Caco-2 (cell line): ENCODE measurements at regions not wholly inside any gene's neighbourhood (a gene's known extent, or its start where the extent isn't known, plus 50 kb on each side); places are given as distances from the start of the nearest gene placed in this dataset.
"Not testable (repeated sequence)": the region's sequence is repeated elsewhere in the genome, so short reads cannot be mapped to it uniquely, and the experiment has no call there.

Source experiments
- BruUV-seq: library from RNA; stranded (reverse); fragments of 400-500 nt; replicated peaks from 2 replicates; lab custom pipeline; 2021; lab: Mats Ljungman, UMichigan
- CTCF ChIA-PET: fragments of 300-600 bp; sonication (Branson Sonifier 250); formaldehyde crosslinking; loops from one replicate; lab custom pipeline; 2022; ENCODE audit warnings: antibody characterized with exemption; lab: Charles Lee
- POLR2A ChIA-PET: fragments of 300-600 bp; sonication (Branson Sonifier 250); formaldehyde crosslinking; loops from one replicate; lab custom pipeline; 2022; ENCODE audit warnings: antibody characterized with exemption; lab: Charles Lee
- DNase-seq, 2 experiments: peaks; one replicate each; pipeline versions ENCODE4 v3.0.0 to v3.0.0-alpha.2; 2020 to 2022
- H3K27me3 ChIP-seq: replicated peaks from 2 replicates; pipeline ENCODE4 v1.6.0; 2011; ENCODE audit warnings: low read length; ENCODE audit not compliant: control insufficient read depth, insufficient read depth
- H3K36me3 ChIP-seq: 2 replicates; pipeline ENCODE4 v1.5.1; 2011; ENCODE audit warnings: low read length; ENCODE audit not compliant: control insufficient read depth, insufficient read depth
- H3K4me1 ChIP-seq: fragments of 250-450 bp; sonication (Bioruptor Pico); 2 replicates; pipeline ENCODE4 v1.5.1; 2020; ENCODE audit warnings: mild to moderate bottlenecking
- H3K4me3 ChIP-seq: 2 replicates; pipeline ENCODE4 v1.5.1; 2011; ENCODE audit warnings: low read depth, mild to moderate bottlenecking, control low read depth, low read length
- H3K9me3 ChIP-seq: fragments of 250-450 bp; sonication (Bioruptor Pico); 2 replicates; pipeline ENCODE4 v1.5.1; 2020; ENCODE audit warnings: mild to moderate bottlenecking, moderate library complexity
- H3K27ac Mint-ChIP-seq: one replicate; pipeline ENCODE4 v1.8.0; 2022; ENCODE audit warnings: mixed read lengths; ENCODE audit not compliant: unreplicated experiment
- H3K27me3 Mint-ChIP-seq: one replicate; pipeline ENCODE4 v1.8.0; 2022; ENCODE audit warnings: mixed read lengths; ENCODE audit not compliant: insufficient read depth, unreplicated experiment
- H3K36me3 Mint-ChIP-seq: one replicate; pipeline ENCODE4 v1.8.0; 2022; ENCODE audit warnings: mild to moderate bottlenecking, mixed read lengths; ENCODE audit not compliant: insufficient read depth, unreplicated experiment
- H3K4me1 Mint-ChIP-seq: one replicate; pipeline ENCODE4 v1.8.0; 2022; ENCODE audit warnings: low read depth, mixed read lengths; ENCODE audit not compliant: unreplicated experiment
- H3K4me3 Mint-ChIP-seq: one replicate; pipeline ENCODE4 v1.8.0; 2022; ENCODE audit warnings: mild to moderate bottlenecking, moderate library complexity, mixed read lengths; ENCODE audit not compliant: unreplicated experiment
- H3K9me3 Mint-ChIP-seq: one replicate; pipeline ENCODE4 v1.8.0; 2022; ENCODE audit warnings: mixed read lengths; ENCODE audit not compliant: unreplicated experiment
- intact Hi-C: fragments of 100-400 bp; cut with micrococcal nuclease; formaldehyde crosslinking; loops from one replicate; pipeline ENCODE4 v1.10.0; 2022; ENCODE audit not compliant: unreplicated experiment

DNA sequence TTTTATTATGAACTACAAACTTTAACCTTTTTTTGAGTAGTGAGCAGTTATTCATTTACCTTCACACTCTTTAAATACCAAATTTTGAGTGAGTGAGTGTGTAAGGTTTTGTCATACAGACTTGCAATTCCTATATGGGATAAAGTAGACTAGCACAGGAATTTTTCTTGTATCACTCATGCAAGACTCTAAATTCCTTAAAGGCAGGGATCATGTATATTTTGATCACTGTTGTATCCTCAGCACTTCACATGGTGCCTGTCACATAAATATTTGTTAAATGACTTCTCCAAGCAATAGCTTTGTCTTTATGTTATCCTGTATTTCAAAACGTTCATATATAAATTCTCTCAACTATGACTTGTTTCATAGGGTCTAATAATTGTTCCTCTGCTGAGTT is 119.1 kb upstream of the NBPF19 start:
- intact Hi-C loops, H3K27ac Mint-ChIP-seq, H3K36me3 ChIP-seq, H3K27me3 ChIP-seq, H3K9me3 ChIP-seq, H3K36me3 Mint-ChIP-seq, CTCF ChIA-PET, H3K4me1 Mint-ChIP-seq, H3K4me3 Mint-ChIP-seq, H3K9me3 Mint-ChIP-seq, DNase-seq, H3K4me3 ChIP-seq, POLR2A ChIA-PET, H3K4me1 ChIP-seq, BruUV-seq, H3K27me3 Mint-ChIP-seq: not testable (repeated sequence)

DNA sequence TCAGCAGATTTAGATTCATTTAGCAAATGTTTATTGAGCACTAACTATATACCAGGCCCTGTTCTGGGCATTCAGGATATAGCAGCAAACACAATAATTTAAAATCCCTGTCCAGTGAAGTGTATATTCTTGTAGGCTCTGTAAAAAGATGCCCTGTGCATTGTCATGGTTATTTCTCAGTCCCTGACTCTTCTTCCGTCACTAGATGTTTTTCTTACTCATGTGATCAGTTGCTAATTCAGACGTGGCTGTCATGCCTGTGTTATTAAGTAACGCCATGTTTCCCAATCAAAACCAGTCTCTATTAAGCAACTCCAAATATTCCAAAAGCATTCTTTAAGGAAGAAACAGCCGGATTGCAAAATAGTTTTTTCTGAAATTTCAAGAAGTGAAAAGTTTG is 118.7 kb upstream of the NBPF19 start:
- H3K27me3 Mint-ChIP-seq, H3K27me3 ChIP-seq, H3K4me1 Mint-ChIP-seq, H3K4me1 ChIP-seq, H3K9me3 ChIP-seq, POLR2A ChIA-PET, H3K27ac Mint-ChIP-seq, CTCF ChIA-PET, H3K36me3 Mint-ChIP-seq, BruUV-seq, H3K36me3 ChIP-seq, DNase-seq, intact Hi-C loops, H3K9me3 Mint-ChIP-seq, H3K4me3 Mint-ChIP-seq, H3K4me3 ChIP-seq: not testable (repeated sequence)

DNA sequence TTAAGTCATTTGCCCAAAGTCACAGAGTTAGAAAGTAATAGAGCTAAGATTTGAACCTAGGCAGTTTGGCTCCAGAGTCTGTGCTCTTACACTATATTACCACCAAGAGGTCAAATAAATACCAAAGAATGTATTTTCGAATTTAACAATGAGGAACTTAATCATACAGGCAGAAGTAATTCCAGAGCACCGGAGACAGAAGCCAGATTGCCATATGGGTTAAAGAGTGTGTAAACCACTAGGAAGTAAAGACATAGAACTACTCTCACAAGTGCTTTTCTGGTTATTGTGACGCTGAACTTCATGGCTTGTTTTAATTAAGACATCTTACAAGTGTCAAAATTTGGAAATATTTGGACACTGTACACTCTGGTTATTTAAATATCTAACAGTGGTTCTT is 114.5 kb upstream of the NBPF19 start:
- H3K27me3 ChIP-seq, intact Hi-C loops, H3K9me3 Mint-ChIP-seq, H3K36me3 ChIP-seq, H3K36me3 Mint-ChIP-seq, CTCF ChIA-PET, H3K4me3 ChIP-seq, DNase-seq, H3K4me1 Mint-ChIP-seq, H3K27ac Mint-ChIP-seq, POLR2A ChIA-PET, H3K9me3 ChIP-seq, BruUV-seq, H3K27me3 Mint-ChIP-seq, H3K4me3 Mint-ChIP-seq, H3K4me1 ChIP-seq: not testable (repeated sequence)

GRCh38 chr1:149361310-149361709 is 113.5 kb upstream of the NBPF19 start:
- DNase-seq, H3K9me3 ChIP-seq, CTCF ChIA-PET, H3K4me1 ChIP-seq, H3K4me1 Mint-ChIP-seq, H3K27ac Mint-ChIP-seq, H3K9me3 Mint-ChIP-seq, BruUV-seq, intact Hi-C loops, H3K27me3 Mint-ChIP-seq, H3K4me3 ChIP-seq, H3K36me3 Mint-ChIP-seq, POLR2A ChIA-PET, H3K4me3 Mint-ChIP-seq, H3K27me3 ChIP-seq, H3K36me3 ChIP-seq: not testable (repeated sequence)

GRCh38 chr1:149364188-149364981 is 110.5 kb upstream of the NBPF19 start:
- CTCF ChIA-PET, H3K36me3 ChIP-seq, H3K27me3 Mint-ChIP-seq, H3K27ac Mint-ChIP-seq, H3K4me3 Mint-ChIP-seq, BruUV-seq, H3K9me3 ChIP-seq, H3K9me3 Mint-ChIP-seq, DNase-seq, H3K4me3 ChIP-seq, H3K27me3 ChIP-seq, POLR2A ChIA-PET, intact Hi-C loops, H3K4me1 ChIP-seq, H3K36me3 Mint-ChIP-seq, H3K4me1 Mint-ChIP-seq: not testable (repeated sequence)

DNA sequence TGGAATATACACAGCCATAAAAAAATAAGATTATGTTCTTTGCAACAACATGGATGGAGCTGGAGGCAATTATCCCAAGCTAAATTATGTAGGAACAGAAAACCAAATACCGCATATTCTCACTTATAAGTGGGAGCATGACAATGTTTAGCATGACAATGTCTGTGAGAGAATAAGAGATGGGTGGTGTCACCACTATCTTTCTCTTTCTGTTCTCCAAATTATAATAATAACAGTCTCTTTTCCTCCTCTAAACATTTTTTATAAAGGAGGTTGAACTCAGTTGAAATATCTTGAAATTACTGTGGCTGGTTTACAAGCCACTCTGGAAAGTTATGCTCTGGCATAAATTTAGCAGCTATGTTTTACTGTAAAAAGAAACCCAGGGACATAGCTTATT is 108.4 kb upstream of the NBPF19 start:
- H3K4me1 ChIP-seq, intact Hi-C loops, H3K9me3 Mint-ChIP-seq, POLR2A ChIA-PET, H3K36me3 Mint-ChIP-seq, H3K4me1 Mint-ChIP-seq, H3K9me3 ChIP-seq, H3K36me3 ChIP-seq, BruUV-seq, CTCF ChIA-PET, DNase-seq, H3K27ac Mint-ChIP-seq, H3K27me3 Mint-ChIP-seq, H3K4me3 ChIP-seq, H3K4me3 Mint-ChIP-seq, H3K27me3 ChIP-seq: not testable (repeated sequence)

GRCh38 chr1:149367472-149368044 is 107.3 kb upstream of the NBPF19 start:
- H3K9me3 Mint-ChIP-seq: not testable (repeated sequence)

More at GRCh38 chr1:149367472-149368044, 107.3 kb upstream of the NBPF19 start:
- H3K36me3 Mint-ChIP-seq, H3K27me3 Mint-ChIP-seq, H3K4me1 Mint-ChIP-seq, H3K36me3 ChIP-seq, H3K4me3 ChIP-seq, BruUV-seq, H3K9me3 ChIP-seq, H3K4me1 ChIP-seq, H3K27me3 ChIP-seq, intact Hi-C loops, POLR2A ChIA-PET, H3K4me3 Mint-ChIP-seq, DNase-seq, CTCF ChIA-PET, H3K27ac Mint-ChIP-seq: not testable (repeated sequence)
